ENCODE measurements at regions not wholly inside any gene's neighbourhood (a gene's known extent, or its start where the extent isn't known, plus 50 kb on each side); places are given as distances from the start of the nearest gene placed in this dataset.

GRCh38 chr2:105180491-105180972 is 61.0 kb upstream of the GPR45 start:
- TF ChIP-seq, protein P1, sequence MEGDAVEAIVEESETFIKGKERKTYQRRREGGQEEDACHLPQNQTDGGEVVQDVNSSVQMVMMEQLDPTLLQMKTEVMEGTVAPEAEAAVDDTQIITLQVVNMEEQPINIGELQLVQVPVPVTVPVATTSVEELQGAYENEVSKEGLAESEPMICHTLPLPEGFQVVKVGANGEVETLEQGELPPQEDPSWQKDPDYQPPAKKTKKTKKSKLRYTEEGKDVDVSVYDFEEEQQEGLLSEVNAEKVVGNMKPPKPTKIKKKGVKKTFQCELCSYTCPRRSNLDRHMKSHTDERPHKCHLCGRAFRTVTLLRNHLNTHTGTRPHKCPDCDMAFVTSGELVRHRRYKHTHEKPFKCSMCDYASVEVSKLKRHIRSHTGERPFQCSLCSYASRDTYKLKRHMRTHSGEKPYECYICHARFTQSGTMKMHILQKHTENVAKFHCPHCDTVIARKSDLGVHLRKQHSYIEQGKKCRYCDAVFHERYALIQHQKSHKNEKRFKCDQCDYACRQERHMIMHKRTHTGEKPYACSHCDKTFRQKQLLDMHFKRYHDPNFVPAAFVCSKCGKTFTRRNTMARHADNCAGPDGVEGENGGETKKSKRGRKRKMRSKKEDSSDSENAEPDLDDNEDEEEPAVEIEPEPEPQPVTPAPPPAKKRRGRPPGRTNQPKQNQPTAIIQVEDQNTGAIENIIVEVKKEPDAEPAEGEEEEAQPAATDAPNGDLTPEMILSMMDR (IDR thresholded peaks at IDR 0.05; ENCODE audit: low read depth, low read length, poor library complexity, severe bottlenecking) = no peak
- no peak for TF ChIP-seq EZH2phosphoT487 (IDR thresholded peaks at IDR 0.05; ENCODE audit: borderline replicate concordance, low read length)
